HFF-Myc (cell line): ENCODE measurements at regions not wholly inside any gene's neighbourhood (a gene's known extent, or its start where the extent isn't known, plus 50 kb on each side); places are given as distances from the start of the nearest gene placed in this dataset.

Experiments
- DNase-seq: peaks from one replicate; pipeline ENCODE4 v3.0.0-alpha.2; 2011; ENCODE audit warnings: low read depth; ENCODE audit errors: extremely low read depth
- H3K4me3 ChIP-seq: replicated peaks from 2 replicates; pipeline ENCODE4 v1.5.1; 2011; ENCODE audit warnings: low read depth, mild to moderate bottlenecking, control low read depth, low read length
- CTCF ChIP-seq: IDR thresholded peaks from 2 replicates; pipeline ENCODE4 v1.5.1; 2012; ENCODE audit warnings: mild to moderate bottlenecking, low read depth, low read length, control low read depth; ENCODE audit errors: missing control alignments

- no peak overlapping the region for H3K4me3 ChIP-seq
- no peak for DNase-seq
- TF ChIP-seq CTCF: no peak
Observed at GRCh38 chr3:194851254-194851653, 165.6 kb downstream of the FAM43A start.

DNA sequence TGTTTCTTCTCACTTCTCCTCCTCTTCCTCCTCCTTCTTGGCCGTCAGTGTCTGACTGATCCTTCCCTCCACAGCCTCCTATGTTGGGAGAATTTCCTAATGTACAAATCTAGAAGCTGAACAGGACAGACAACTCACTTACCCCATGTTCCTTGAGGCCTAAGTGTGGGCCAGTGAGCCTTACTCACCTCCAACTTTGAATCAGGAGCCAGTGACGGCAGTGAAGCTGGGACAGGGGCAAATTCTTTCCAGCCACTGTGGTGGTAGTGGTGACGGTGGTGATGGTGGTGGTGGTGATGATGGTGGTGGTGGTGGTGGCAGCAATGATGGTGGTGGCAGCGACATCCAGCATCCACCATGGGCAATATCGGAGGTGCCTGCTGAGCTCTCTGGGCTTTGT, 166.3 kb downstream of the FAM43A start:
- TF ChIP-seq CTCF: no peak
- DNase-seq: no peak
- no peak overlapping the region for H3K4me3 ChIP-seq

DNA sequence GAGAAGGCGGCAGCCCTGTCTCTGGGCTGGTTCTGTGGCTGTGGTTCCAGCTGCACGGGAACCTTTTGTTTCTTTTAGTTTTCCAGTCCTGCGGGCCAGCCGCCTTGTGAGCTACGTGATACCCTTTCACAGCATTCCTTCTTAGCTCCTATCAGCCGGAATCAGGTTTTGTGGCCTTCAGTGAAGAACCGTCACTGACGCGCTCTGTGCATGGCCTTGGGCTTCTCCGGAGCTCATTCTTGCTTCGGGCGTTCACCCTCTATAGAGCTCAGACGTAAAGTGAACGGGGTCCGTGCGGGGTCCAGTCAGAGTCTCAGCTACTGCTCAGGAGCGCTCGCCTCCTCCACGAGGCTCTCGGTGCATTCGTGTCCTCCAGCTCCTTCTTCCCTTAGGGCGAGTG, 166.7 kb downstream of the FAM43A start:
- H3K4me3 ChIP-seq: no peak overlapping the region
- no peak for TF ChIP-seq CTCF
- no peak for DNase-seq

DNA sequence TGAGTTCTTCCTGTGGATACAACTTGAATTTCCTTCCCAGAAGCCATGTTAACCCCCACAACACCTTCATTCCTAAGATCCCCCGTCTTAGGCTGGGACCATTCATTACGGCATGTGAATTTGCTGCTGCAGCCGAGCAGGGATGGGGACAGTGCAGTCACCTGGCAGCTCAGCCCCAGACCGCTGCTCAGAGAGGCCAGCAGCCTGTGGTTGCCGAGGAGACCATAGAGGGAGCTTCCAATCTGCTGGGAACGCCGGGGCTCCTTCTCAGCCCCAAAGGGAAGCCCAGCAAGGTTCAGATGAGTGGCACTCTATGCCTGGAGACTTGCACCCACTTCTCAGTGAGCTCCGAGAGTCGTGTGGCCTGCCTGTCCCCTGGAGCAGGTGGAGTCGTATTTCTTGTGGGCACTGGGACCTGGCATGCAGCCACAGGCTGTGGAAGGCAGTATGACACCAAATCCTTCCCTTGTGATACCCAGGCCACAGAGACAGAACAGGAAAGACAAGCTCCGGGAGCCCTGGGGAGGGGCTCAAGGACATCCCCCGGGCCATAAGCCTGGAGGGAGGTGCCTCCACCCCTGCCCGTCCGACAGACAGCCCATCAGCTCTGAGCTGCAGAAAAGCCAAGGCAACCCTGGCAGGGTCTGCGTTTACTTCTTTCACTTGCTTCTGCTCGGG, 167.3 kb downstream of the FAM43A start:
- H3K4me3 ChIP-seq: no peak overlapping the region
- no peak for TF ChIP-seq CTCF
- no peak for DNase-seq

GRCh38 chr3:194854206-194854605, 168.5 kb downstream of the FAM43A start:
- H3K4me3 ChIP-seq: no peak overlapping the region
- no peak for DNase-seq
- no peak for TF ChIP-seq CTCF

DNA sequence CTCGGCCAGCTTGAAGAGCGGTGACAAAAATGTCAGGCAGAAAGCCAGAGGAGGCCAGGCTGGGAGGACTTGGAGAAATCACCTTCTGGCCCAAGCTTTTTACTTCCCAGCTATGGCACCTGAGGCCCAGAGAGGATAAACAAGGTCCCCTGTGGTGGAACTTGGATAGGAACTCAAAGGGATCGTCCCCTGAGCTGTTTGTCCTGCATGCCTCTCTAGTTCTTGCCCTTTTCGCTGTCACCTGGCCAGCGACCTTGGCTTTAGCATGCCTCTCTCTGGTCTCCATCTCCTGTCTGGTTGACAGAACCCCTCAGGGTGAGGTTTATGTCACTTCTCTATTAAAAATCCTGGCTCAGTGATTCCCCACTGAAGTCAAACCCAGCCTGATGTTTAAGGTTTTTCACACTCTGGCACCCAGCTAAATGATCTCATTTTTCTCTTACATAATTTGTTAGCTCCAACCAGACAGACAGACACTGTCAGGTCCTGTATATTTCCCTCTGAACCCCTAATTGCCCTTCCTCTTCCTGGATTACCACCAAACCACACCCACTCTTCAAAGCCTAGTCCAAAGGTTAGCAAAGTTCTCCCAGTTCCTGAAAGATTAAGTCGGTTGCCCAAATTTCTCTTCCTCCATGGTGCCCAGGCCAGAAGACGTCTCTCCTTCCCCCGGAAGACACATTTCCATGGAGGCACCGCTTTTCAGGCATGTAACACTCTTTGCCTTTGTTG, 169.1 kb downstream of the FAM43A start:
- no peak for TF ChIP-seq CTCF
- no peak for DNase-seq
- no peak overlapping the region for H3K4me3 ChIP-seq
